ENCODE measurements at regions not wholly inside any gene's neighbourhood (a gene's known extent, or its start where the extent isn't known, plus 50 kb on each side); places are given as distances from the start of the nearest gene placed in this dataset.
"Not testable (repeated sequence)": the region's sequence is repeated elsewhere in the genome, so short reads cannot be mapped to it uniquely, and the experiment has no call there.

DNA sequence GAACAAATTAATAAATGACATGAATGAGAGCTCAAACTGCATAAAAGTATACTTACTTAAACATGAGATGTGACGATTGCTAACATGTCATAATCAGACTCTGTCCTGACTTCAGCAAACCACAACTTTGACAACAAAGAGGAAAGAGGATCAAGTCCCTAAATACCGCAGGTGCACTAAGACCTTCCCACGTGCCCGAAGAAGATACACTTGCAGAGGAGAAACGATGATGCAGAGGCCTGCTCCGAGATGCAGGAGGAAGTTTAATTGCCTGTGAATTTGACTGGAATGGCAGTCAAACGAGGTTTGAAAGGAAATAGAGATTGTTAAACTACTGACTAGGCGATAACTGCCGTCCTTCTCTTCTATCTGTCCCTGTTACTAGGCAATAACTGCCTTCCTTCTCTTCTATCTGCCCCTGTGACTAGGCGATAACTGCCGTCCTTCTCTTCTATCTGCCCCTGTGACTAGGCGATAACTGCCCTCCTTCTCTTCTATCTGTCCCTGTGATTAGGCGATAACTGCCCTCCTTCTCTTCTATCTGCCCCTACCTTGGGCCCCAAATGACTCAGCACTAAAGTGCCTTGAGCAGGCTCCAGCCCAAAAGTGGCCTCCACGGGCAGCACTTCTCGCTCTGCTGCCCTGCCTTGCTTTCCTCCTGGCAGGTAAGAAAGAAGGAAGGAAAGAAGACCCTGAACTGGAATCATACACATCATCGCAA is 2226.0 kb upstream of the DEFB115 start:
- H3K9me3 ChIP-seq: peaks cover 42% of the 10 kb centered on the region
- ATAC-seq; intact Hi-C loops (cut with DNase I, micrococcal nuclease); DNase-seq; H3K4me3 ChIP-seq; H3K36me3 ChIP-seq (ENCODE audit: low read depth); H3K4me1 ChIP-seq (ENCODE audit: low read depth): not testable (repeated sequence)

DNA sequence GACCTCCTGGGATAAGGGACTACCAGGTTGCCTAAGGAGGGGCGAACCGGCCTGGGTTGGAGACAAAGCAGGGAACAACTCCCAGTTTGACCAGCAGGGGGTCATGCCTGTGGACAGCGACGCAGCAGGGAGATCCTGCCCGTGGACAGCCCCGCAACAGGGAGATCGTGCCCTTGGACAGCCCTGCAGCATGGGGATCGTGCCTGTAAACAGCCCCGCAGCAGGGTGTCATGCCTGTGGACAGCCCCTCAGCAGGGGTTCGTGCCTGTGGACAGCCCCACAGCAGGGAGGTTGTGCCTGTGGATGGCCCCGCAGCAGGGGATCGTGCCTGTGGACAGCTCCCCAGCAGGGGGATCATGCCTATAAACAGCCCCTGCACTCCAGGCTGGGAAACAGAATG is 2213.2 kb upstream of the DEFB115 start:
- H3K4me1 ChIP-seq (ENCODE audit: low read depth); H3K4me3 ChIP-seq; DNase-seq; intact Hi-C loops (cut with DNase I, micrococcal nuclease); H3K36me3 ChIP-seq (ENCODE audit: low read depth); ATAC-seq: not testable (repeated sequence)
- peaks cover 45% of the 10 kb centered on the region for H3K9me3 ChIP-seq

DNA sequence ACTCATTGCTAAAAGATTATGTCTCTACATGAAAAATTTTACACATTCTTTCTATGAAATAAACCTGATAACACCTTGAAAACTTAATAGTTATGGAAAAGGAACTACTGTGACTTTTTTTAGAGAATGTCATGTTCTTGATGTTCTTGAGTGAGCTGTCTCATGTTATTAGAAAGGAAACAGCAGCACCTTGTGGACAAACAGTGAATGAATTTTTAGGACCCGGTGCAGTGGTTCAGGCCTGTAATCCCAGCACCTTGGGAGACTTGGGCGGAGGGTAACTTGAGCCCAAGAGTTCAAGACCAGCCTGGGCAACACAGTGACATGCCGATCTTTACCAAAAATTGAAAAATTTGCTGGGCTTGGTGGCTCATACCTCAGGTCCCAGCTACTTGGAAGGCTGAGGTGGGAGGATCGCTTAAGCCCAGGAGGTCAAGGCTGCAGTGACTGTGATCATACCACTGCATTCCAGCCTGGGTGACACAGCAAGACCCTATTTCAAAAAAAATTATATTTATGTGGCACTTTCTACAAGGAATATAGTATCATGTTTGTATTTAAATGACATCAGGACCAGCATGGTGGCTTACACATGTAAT is 2207.4 kb upstream of the DEFB115 start:
- ATAC-seq; H3K4me3 ChIP-seq; H3K36me3 ChIP-seq (ENCODE audit: low read depth); DNase-seq; intact Hi-C loops (cut with DNase I, micrococcal nuclease); H3K4me1 ChIP-seq (ENCODE audit: low read depth): not testable (repeated sequence)
- peaks cover 30% of the 10 kb centered on the region for H3K9me3 ChIP-seq

DNA sequence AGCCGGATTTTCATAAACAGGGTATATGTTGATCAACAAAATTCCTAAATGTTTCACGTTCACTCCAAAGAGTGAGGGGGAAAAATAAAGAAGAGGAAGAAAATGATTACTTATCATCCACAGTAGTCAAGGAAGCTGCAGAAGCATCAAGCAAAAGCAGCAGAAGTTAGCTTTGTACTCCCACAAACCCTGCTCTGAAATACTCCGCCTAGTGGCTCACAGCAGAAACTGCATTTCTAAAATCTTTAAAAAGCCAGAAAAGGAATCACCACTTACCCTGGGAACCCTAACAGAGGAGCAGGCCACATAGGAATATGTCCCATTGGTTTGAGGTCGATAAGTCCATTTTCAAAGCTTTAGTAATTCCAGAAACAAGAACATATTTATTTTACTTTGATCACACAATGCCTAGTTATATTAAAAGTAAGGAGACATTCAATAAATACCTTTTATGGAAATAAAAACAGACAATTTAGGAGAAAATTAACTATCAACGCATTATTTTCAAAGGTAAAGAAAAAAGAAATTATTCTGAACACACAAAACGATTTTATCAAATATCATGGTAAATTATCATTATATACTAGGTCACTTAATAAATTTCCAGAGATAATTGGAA is 2199.5 kb upstream of the DEFB115 start:
- H3K36me3 ChIP-seq (ENCODE audit: low read depth); intact Hi-C loops (cut with DNase I, micrococcal nuclease): not testable (repeated sequence)

DNA sequence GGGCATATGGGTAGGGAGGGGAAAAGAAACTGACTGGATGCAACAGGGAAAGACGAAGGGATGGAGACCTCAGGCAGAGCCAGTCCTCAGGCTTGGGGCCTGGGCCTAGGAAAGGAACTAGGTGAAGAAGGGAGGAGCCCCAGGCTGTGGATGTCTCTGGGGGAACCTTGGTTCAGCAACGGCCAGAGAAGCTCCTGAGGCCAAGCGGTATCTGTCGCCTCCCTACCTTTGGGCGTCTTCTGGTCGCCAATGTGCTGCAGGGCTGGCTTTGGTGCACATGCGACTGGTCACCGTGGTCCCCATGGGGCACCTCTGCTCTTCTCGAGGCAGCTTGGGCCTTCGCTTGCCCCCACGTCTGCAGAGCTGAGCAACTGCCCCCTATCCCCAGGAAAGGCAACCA is 2195.0 kb upstream of the DEFB115 start:
- H3K36me3 ChIP-seq (ENCODE audit: low read depth); ATAC-seq; H3K4me3 ChIP-seq; intact Hi-C loops (cut with DNase I, micrococcal nuclease); H3K4me1 ChIP-seq (ENCODE audit: low read depth): not testable (repeated sequence)
- H3K9me3 ChIP-seq: peaks cover 59% of the 10 kb centered on the region
- peak in 1 of 3 donors; percentile 53 for DNase-seq

More for the DNA sequence above, 2199.5 kb upstream of the DEFB115 start:
- DNase-seq; H3K4me1 ChIP-seq (ENCODE audit: low read depth); ATAC-seq; H3K4me3 ChIP-seq: not testable (repeated sequence)
- H3K9me3 ChIP-seq: peaks cover 40% of the 10 kb centered on the region

DNA sequence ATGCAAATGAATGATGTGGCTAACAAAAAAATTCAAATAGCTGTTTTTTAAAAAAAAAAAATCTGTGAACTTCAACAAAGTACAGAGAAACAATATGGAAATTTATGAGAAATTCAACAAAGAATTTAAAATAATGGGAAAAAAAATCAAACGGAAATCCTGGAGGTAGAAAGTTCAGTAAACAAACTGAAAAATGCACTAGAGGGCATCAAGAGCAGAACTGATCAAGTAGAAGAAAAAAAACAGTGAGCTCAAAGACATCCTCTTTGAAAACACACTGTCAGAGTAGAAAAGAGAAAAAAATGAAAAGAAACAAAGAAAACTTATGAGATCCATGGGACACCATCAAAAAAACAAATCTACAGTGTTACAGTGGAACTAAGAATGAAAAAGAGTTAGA is 2191.1 kb upstream of the DEFB115 start:
- DNase-seq; H3K4me3 ChIP-seq; ATAC-seq; H3K36me3 ChIP-seq (ENCODE audit: low read depth); H3K4me1 ChIP-seq (ENCODE audit: low read depth); intact Hi-C loops (cut with DNase I, micrococcal nuclease): not testable (repeated sequence)
- H3K9me3 ChIP-seq: peaks cover 45% of the 10 kb centered on the region

DNA sequence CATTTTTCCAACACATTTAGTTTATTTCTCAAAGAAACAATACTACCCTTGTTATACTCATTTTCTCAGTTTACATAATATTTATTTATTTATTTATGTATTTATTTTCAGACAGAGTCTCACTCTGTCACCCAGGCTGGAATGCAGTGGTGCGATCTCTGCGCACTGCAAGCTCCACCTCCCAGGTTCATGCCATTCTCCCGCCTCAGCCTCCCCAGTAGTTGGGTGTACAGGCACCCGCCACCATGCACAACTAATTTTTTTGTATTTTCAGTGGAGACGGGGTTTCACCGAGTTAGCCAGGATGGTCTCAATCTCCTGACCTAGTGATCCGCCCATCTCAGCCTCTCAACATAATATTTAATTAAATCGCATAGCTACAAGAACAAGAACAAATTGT is 2183.8 kb upstream of the DEFB115 start:
- H3K9me3 ChIP-seq: peaks cover 39% of the 10 kb centered on the region
- H3K36me3 ChIP-seq (ENCODE audit: low read depth); H3K4me3 ChIP-seq; DNase-seq; intact Hi-C loops (cut with DNase I, micrococcal nuclease); ATAC-seq; H3K4me1 ChIP-seq (ENCODE audit: low read depth): not testable (repeated sequence)

DNA sequence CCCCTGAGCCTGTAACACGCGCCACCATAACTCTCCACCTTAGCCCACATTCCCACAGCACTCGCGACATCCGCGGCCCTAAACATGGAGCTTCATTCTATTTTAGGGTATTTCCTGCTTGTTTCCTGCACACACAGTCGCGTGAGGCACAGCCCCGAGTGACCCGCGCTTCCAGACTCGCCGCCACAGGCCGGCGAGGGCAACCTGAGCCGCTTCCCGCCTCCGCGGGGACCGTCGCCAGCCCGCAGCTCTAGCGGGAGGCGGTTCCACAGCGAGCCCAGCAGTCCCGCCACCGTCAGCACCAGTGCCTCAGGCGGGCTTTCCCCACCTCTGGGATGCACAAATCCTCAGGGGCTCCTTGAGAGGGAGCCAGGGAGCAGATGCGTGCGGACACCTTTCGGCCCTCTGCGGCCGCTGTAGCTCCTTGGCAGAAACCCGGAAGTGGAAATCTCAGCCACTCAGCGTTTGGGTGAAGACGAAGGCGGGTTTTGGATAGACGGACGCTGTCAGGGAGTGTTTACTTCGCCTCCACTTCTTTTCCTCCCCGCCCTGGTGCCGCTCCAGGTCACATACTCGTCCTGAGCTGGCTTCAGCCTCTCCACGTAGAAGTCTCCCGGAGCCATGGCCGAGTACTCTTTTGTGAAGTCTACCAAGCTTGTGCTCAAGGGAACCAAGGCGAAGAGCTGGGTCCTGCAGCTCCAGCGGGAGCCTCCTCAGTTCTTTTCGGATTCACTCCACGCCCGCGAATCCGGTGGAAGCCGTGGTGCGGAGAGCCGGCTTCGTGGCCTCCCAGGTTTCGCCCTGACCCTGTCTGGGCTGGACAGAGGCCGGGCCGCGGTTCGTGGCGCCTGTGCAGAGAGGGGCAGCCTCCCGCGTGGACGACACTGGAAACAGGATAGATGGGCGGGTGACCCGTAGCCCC is 2177.4 kb upstream of the DEFB115 start:
- DNase-seq: peak; percentile 20 to 53 (median 31)
- TF ChIP-seq, protein P1, sequence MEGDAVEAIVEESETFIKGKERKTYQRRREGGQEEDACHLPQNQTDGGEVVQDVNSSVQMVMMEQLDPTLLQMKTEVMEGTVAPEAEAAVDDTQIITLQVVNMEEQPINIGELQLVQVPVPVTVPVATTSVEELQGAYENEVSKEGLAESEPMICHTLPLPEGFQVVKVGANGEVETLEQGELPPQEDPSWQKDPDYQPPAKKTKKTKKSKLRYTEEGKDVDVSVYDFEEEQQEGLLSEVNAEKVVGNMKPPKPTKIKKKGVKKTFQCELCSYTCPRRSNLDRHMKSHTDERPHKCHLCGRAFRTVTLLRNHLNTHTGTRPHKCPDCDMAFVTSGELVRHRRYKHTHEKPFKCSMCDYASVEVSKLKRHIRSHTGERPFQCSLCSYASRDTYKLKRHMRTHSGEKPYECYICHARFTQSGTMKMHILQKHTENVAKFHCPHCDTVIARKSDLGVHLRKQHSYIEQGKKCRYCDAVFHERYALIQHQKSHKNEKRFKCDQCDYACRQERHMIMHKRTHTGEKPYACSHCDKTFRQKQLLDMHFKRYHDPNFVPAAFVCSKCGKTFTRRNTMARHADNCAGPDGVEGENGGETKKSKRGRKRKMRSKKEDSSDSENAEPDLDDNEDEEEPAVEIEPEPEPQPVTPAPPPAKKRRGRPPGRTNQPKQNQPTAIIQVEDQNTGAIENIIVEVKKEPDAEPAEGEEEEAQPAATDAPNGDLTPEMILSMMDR (IDR thresholded peaks at IDR 0.05): no peak
- peaks cover 55% of the 10 kb centered on the region for H3K9me3 ChIP-seq
- peak; percentile 52 for ATAC-seq
- H3K36me3 ChIP-seq (ENCODE audit: low read depth): no peaks in the 10 kb centered on the region
- intact Hi-C loops (cut with DNase I, micrococcal nuclease): no loop called here
- H3K4me3 ChIP-seq: no peak overlapping the region
- no peaks in the 10 kb centered on the region for H3K4me1 ChIP-seq (ENCODE audit: low read depth)

DNA sequence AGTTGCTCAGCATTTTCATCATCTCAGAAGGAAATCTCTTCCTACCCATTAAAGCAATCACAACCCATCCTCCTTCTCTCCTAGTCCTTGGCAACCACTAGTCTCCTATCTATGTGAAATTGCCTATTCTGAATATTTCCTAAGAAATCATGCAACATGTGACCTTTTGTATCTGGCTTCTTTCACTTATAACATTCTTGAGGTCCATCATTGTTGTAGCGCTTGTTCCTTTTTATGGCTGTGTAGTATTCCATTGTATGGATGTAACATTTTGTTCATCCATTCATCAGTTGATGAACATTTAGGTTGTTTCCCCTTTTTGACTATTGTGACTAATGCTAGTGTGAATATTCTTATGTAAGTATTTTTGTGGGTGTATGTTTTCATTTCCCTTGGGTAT is 2175.8 kb upstream of the DEFB115 start:
- H3K4me1 ChIP-seq (ENCODE audit: low read depth); H3K36me3 ChIP-seq (ENCODE audit: low read depth); ATAC-seq; H3K4me3 ChIP-seq; intact Hi-C loops (cut with DNase I, micrococcal nuclease); DNase-seq: not testable (repeated sequence)
- peaks cover 55% of the 10 kb centered on the region for H3K9me3 ChIP-seq
